ENCODE measurements at regions not wholly inside any gene's neighbourhood (a gene's known extent, or its start where the extent isn't known, plus 50 kb on each side); places are given as distances from the start of the nearest gene placed in this dataset.

- WGBS (ENCODE audit: missing lambda C conversion rate), result 60% methylated on average over 3 of the region's 3 CpGs
- POLR2A ChIA-PET, result interaction anchor here (0.6 kb wide), 1 partner anchor 115 kb away, joined by 4 read pairs; the partner anchor contains the start of gene SRC
- Histone ChIP-seq H3K4me2 (no peak overlapping the region), H3K27ac (no peak overlapping the region), H3K4me3 (no peak overlapping the region), H3K4me1 (no peaks in the 10 kb centered on the region), H3K9me3 (peaks cover 39% of the 10 kb centered on the region)
- TF ChIP-seq ZSCAN20 (CRISPR knock-in tag; IDR thresholded peaks at IDR 0.05) (no peak), ZNF302 (CRISPR knock-in tag; IDR thresholded peaks at IDR 0.05) (no peak), CHD2 (IDR thresholded peaks at IDR 0.05; ENCODE audit: low read length, partially characterized antibody) (no peak), GATA3 (IDR thresholded peaks at IDR 0.05; ENCODE audit: borderline replicate concordance) (no peak), MYC (IDR thresholded peaks at IDR 0.05; ENCODE audit: borderline replicate concordance, low read length) (no peak), CTCF (IDR thresholded peaks at IDR 0.05) (no peak), ESRRA (IDR thresholded peaks at IDR 0.05; ENCODE audit: borderline replicate concordance, low read length) (no peak), JUN (IDR thresholded peaks at IDR 0.05) (no peak), TP53 (CRISPR knock-in tag; IDR thresholded peaks at IDR 0.05) (no peak), BHLHE40 (IDR thresholded peaks at IDR 0.05; ENCODE audit: low read depth, low read length) (no peak)
- DNase-seq (ENCODE audit: low read depth in 1 of 2, low spot score in 1 of 2) (no peak), FAIRE-seq (no peak), ATAC-seq (no peak)
- CTCF ChIA-PET, result interaction anchor here (0.6 kb wide), 1 partner anchor 19 kb away, joined by 3 read pairs; no protein-coding TSS in a partner anchor
These were observed 59.6 kb upstream of the NNAT start for GRCh38 chr20:37461405-37461804.

- Histone ChIP-seq H3K4me1 (no peaks in the 10 kb centered on the region), H3K9me3 (peaks cover 16% of the 10 kb centered on the region), H3K27ac (no peak overlapping the region), H3K4me2 (no peak overlapping the region), H3K4me3 (no peak overlapping the region)
- ATAC-seq (no peak; a peak in 1 of 6 replicates), DNase-seq (ENCODE audit: low read depth in 1 of 2, low spot score in 1 of 2) (no peak), FAIRE-seq (no peak)
- POLR2A ChIA-PET, result no interaction called here
- CTCF ChIA-PET, result interaction anchor here (1.2 kb wide), 1 partner anchor 15 kb away, joined by 3 read pairs; no protein-coding TSS in a partner anchor
- 67% methylated on average over 17 of the region's 17 CpGs for WGBS (ENCODE audit: missing lambda C conversion rate)
- TF ChIP-seq MAX (IDR thresholded peaks at IDR 0.05) (no peak), HES2 (IDR thresholded peaks at IDR 0.05) (no peak), REST (IDR thresholded peaks at IDR 0.05) (no peak), RFX5 (IDR thresholded peaks at IDR 0.05) (no peak), FOXS1 (CRISPR knock-in tag; IDR thresholded peaks at IDR 0.05) (no peak), KDM5A (IDR thresholded peaks at IDR 0.05) (no peak)
These were observed 57.1 kb upstream of the NNAT start for GRCh38 chr20:37463726-37464494.

GRCh38 chr20:37464611-37465010 lies 56.4 kb upstream of the NNAT start:
- Histone ChIP-seq H3K4me3 (no peak overlapping the region), H3K4me2 (no peak overlapping the region), H3K4me1 (no peaks in the 10 kb centered on the region), H3K9me3 (peaks cover 9% of the 10 kb centered on the region), H3K27ac (no peak overlapping the region)
- POLR2A ChIA-PET, result no interaction called here
- no peak for ATAC-seq
- CTCF ChIA-PET, result interaction anchor here (1.2 kb wide), 1 partner anchor 14 kb away, joined by 3 read pairs; no protein-coding TSS in a partner anchor
- 24% methylated on average over 5 of the region's 5 CpGs for WGBS (ENCODE audit: missing lambda C conversion rate)
- no peak for DNase-seq (ENCODE audit: low read depth in 1 of 2, low spot score in 1 of 2)
- no peak for FAIRE-seq
- no peak for TF ChIP-seq RNF2 (IDR thresholded peaks at IDR 0.05; ENCODE audit: borderline replicate concordance, low read depth)
